Breast epithelium (tissue), 4 donors: ENCODE measurements at regions not wholly inside any gene's neighbourhood (a gene's known extent, or its start where the extent isn't known, plus 50 kb on each side); places are given as distances from the start of the nearest gene placed in this dataset.

Experiments used
- DNase-seq, 2 donors: peaks; one replicate each; pipeline ENCODE4 v3.0.0-alpha.2; 2019; ENCODE audit warnings: low spot score in 2 of 2
- H3K27ac ChIP-seq, 2 donors: fragments of 200-600 bp; sonication (generic) in 1 of 2; one replicate each; pipeline ENCODE4 v1.5.1; 2016 to 2019; ENCODE audit warnings: mild to moderate bottlenecking in 1 of 2
- H3K27me3 ChIP-seq, 2 donors: fragments of 200-600 bp; sonication (generic) in 1 of 2; one replicate each; pipeline versions ENCODE4 v1.5.1 to v1.6.0; 2017 to 2019; ENCODE audit warnings: control low read depth in 1 of 2, mild to moderate bottlenecking in 1 of 2
- H3K36me3 ChIP-seq: fragments of 200-600 bp; one replicate; pipeline ENCODE4 v1.5.1; 2019
- H3K4me1 ChIP-seq, 2 donors: fragments of 200-600 bp; sonication (generic); one replicate each; pipeline ENCODE4 v1.5.1; 2016 to 2019; ENCODE audit warnings: control low read depth in 1 of 2
- H3K4me3 ChIP-seq, 3 donors: fragments of 200-600 bp; sonication (generic); 1 replicate in 2 of 3; 2 replicates in 1 of 3; pipeline ENCODE4 v1.5.1; 2016 to 2019; ENCODE audit warnings: mild to moderate bottlenecking in 3 of 3, moderate library complexity in 2 of 3
- H3K9me3 ChIP-seq, 2 donors: fragments of 200-600 bp; sonication (generic) in 1 of 2; one replicate each; pipeline ENCODE4 v1.5.1; 2016 to 2019; ENCODE audit warnings: control low read depth in 1 of 2
- POLR2A ChIP-seq: fragments of 450-650 bp; IDR thresholded peaks from one replicate; pipeline ENCODE4 v1.6.1; 2016; ENCODE audit warnings: antibody characterized with exemption, mild to moderate bottlenecking, moderate library complexity
- POLR2AphosphoS5 ChIP-seq, 3 donors: sonication (generic); formaldehyde crosslinking; IDR thresholded peaks; one replicate each; pipeline ENCODE4 v1.6.1; 2017; ENCODE audit warnings: antibody characterized with exemption in 3 of 3
- intact Hi-C: fragments of 100-400 bp; cut with DNase I; formaldehyde crosslinking; loops from one replicate; pipeline ENCODE4 v1.15.1; 2023; ENCODE audit warnings: low total_unique reads
- TF ChIP-seq, protein P1 (sequence below), 3 donors: fragments of 450-650 bp; IDR thresholded peaks; one replicate each; pipeline ENCODE4 v1.5.1; 2016 to 2017; ENCODE audit warnings: antibody characterized with exemption in 3 of 3, mild to moderate bottlenecking in 3 of 3, moderate library complexity in 3 of 3

DNA sequence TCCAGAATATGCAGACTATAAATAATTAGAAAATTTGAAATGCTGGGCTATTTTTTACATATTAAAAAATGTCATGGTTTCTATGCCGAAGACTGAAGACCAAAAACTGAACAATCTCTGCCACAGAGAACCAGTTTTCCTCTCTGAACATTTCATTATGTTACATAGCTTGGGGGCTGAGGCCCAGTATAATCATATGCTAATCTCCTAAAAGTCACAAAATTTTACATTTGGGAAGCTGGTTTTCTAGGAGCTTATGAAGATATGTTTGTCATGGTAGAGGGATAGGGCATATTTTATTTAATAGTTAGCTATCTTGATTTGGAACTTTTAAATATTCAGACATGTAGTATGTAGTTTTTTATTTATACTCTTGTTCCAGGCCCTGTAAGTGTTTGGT lies 167.8 kb downstream of the GPAT3 start:
- no peaks in the 10 kb centered on the region for H3K4me1 ChIP-seq
- intact Hi-C loops = no loop called here
- peaks cover 0 to 8% of the 10 kb centered on the region in 2 donors for H3K9me3 ChIP-seq
- no peaks in the 10 kb centered on the region for H3K27me3 ChIP-seq
- H3K27ac ChIP-seq = no peak overlapping the region
- H3K4me3 ChIP-seq = no peak overlapping the region
- no peak for TF ChIP-seq POLR2A
- no peak for TF ChIP-seq POLR2AphosphoS5 (IDR thresholded peaks at IDR 0.05)
- TF ChIP-seq, protein P1, sequence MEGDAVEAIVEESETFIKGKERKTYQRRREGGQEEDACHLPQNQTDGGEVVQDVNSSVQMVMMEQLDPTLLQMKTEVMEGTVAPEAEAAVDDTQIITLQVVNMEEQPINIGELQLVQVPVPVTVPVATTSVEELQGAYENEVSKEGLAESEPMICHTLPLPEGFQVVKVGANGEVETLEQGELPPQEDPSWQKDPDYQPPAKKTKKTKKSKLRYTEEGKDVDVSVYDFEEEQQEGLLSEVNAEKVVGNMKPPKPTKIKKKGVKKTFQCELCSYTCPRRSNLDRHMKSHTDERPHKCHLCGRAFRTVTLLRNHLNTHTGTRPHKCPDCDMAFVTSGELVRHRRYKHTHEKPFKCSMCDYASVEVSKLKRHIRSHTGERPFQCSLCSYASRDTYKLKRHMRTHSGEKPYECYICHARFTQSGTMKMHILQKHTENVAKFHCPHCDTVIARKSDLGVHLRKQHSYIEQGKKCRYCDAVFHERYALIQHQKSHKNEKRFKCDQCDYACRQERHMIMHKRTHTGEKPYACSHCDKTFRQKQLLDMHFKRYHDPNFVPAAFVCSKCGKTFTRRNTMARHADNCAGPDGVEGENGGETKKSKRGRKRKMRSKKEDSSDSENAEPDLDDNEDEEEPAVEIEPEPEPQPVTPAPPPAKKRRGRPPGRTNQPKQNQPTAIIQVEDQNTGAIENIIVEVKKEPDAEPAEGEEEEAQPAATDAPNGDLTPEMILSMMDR (IDR thresholded peaks at IDR 0.05) = no peak
- no peak for DNase-seq
- H3K36me3 ChIP-seq = no peaks in the 10 kb centered on the region

DNA sequence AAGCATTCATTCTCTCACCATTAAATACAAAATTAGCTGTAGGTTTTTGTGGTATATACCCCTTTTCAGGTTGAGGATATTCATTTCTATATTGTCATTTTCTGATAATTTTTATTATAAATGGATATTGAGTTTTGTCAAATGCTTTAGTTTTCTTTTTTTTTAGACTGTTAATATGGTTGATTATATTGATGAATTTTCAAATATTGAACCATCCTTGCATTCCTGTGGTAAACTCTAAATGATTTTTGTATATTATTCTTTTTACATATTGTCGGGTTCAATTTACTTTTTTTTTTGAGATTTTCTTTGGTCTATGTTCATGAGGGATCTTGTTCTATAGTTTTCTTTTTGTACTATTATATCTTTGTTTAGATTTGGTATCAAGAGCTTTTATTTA lies 165.1 kb downstream of the GPAT3 start:
- Histone ChIP-seq H3K4me1 (no peaks in the 10 kb centered on the region), H3K9me3 (peaks cover 0 to 8% of the 10 kb centered on the region in 2 donors), H3K27ac (no peak overlapping the region), H3K4me3 (no peak overlapping the region), H3K36me3 (no peaks in the 10 kb centered on the region), H3K27me3 (no peaks in the 10 kb centered on the region)
- TF ChIP-seq POLR2AphosphoS5 (IDR thresholded peaks at IDR 0.05) (no peak), POLR2A (no peak)
- TF ChIP-seq, protein P1 (IDR thresholded peaks at IDR 0.05) = no peak
- DNase-seq = no peak
- intact Hi-C loops = no loop called here

DNA sequence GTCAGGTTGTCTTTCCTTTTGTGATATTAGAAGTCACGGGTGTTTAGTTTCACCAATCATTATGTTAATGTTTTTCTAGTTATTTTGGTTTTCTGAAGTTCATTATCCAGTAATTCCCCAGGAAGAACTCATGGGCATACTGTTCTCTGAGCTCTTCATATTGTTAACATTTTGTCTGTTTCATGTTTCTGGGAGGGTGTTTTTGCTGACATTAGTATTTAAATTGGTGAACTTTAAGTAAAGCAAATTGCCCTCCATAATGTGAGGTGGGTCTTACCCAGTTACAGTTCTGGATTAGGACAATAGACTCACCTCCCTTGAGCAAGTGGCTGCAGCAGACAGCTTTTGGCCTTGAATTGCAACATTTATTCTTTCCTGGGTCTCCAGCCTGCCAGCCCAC lies 163.4 kb downstream of the GPAT3 start:
- H3K4me1 ChIP-seq = no peaks in the 10 kb centered on the region
- H3K27me3 ChIP-seq = no peaks in the 10 kb centered on the region
- H3K36me3 ChIP-seq = no peaks in the 10 kb centered on the region
- H3K27ac ChIP-seq = no peak overlapping the region
- no peak for DNase-seq
- H3K9me3 ChIP-seq = peaks cover 0 to 8% of the 10 kb centered on the region in 2 donors
- TF ChIP-seq POLR2A = no peak
- TF ChIP-seq, protein P1 (IDR thresholded peaks at IDR 0.05) = no peak
- TF ChIP-seq POLR2AphosphoS5 (IDR thresholded peaks at IDR 0.05) = no peak
- intact Hi-C loops = no loop called here
- H3K4me3 ChIP-seq = no peak overlapping the region

DNA sequence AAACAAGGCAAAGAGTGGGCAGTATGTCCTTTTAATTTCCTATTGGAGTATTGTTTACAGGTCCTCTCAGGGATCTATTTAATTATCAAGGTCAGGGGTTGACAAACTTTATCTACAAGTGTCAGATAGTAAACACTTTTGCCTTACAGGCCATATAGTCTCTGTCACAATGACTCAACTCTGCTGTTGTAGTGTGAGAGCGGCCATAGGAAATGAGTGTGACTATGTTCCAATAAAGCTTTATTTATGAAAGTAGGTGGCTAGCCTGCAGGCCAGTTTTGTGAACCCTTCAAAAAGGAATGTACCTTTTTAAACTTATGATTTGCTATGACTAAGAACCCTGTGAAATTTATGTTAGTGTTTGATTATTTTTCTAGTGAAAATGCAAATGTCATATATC lies 156.1 kb downstream of the GPAT3 start:
- Histone ChIP-seq H3K9me3 (no peaks in the 10 kb centered on the region), H3K27me3 (no peaks in the 10 kb centered on the region), H3K4me3 (no peak overlapping the region), H3K27ac (no peak overlapping the region), H3K4me1 (no peaks in the 10 kb centered on the region), H3K36me3 (no peaks in the 10 kb centered on the region)
- DNase-seq = no peak
- intact Hi-C loops = no loop called here
- no peak for TF ChIP-seq POLR2AphosphoS5 (IDR thresholded peaks at IDR 0.05)
- no peak for TF ChIP-seq POLR2A
- TF ChIP-seq, protein P1 (IDR thresholded peaks at IDR 0.05) = no peak

DNA sequence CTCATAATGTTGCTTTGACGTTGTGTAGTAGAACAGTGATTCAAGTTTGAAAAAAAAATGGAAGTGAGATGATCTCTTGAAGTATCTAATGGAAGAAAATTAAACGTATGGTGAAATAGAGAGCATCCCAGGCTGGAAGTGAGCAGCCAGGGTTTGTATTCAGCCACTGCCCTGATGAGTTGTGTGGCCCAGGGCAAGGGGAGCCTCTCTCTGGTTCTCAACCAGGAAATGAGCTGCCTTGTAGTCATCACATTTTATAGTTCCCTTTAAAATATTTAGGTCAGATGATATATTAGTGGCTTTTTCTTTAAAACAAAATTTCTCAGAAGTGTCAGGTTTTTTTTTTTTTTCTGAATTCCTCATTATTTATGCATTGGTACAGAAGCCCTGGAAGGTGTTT lies 150.3 kb downstream of the GPAT3 start:
- TF ChIP-seq, protein P1 (IDR thresholded peaks at IDR 0.05) = no peak
- TF ChIP-seq POLR2AphosphoS5 (IDR thresholded peaks at IDR 0.05) (no peak), POLR2A (no peak)
- DNase-seq = no peak
- no peaks in the 10 kb centered on the region for H3K36me3 ChIP-seq
- no peak overlapping the region for H3K27ac ChIP-seq
- H3K9me3 ChIP-seq = no peaks in the 10 kb centered on the region
- H3K4me3 ChIP-seq = no peak overlapping the region
- intact Hi-C loops = no loop called here
- H3K4me1 ChIP-seq = no peaks in the 10 kb centered on the region
- H3K27me3 ChIP-seq = no peaks in the 10 kb centered on the region
